Spleen (tissue), 7 donors: ENCODE measurements at regions not wholly inside any gene's neighbourhood (a gene's known extent, or its start where the extent isn't known, plus 50 kb on each side); places are given as distances from the start of the nearest gene placed in this dataset.

Source experiments
- CTCF ChIP-seq, 11 experiments: fragments of 200-600 bp in 7 of 11; fragments of 450-650 bp in 4 of 11; sonication (generic) in 4 of 11; IDR thresholded peaks in 8 of 11; conservative IDR thresholded peaks in 3 of 11; 1 replicate in 7 of 11; 2 replicates in 4 of 11; pipeline versions ENCODE4 v1.4.0 to v1.8.0; 2016 to 2021; ENCODE audit warnings: antibody characterized with exemption in 11 of 11, inconsistent platforms in 4 of 11, mild to moderate bottlenecking in 1 of 11
- POLR2A ChIP-seq, 3 donors: fragments of 450-650 bp; IDR thresholded peaks; one replicate each; pipeline ENCODE4 v1.5.1; 2017; ENCODE audit warnings: antibody characterized with exemption in 3 of 3, mild to moderate bottlenecking in 1 of 3
- POLR2AphosphoS5 ChIP-seq, 3 donors: sonication (generic); formaldehyde crosslinking; IDR thresholded peaks; one replicate each; pipeline ENCODE4 v1.5.1; 2017; ENCODE audit warnings: antibody characterized with exemption in 3 of 3
- donor health status: DM: no; HTN: no; CAD: no; lungs with moderate emphysema.
- donor health status: DM: no; HTN: no; CAD: no.
- donor health status: DM: no; HTN: no; CAD: no.

- TF ChIP-seq POLR2A (IDR thresholded peaks at IDR 0.05) (no peak), CTCF (IDR thresholded peaks at IDR 0.05 in 8 of 11, conservative IDR thresholded peaks at IDR 0.05 in 3 of 11) (no peak), POLR2AphosphoS5 (IDR thresholded peaks at IDR 0.05) (no peak)
Observed at GRCh38 chr2:234821946-234822475, 129.8 kb upstream of the SH3BP4 start.
